GM12878 (cell line): ENCODE measurements at regions not wholly inside any gene's neighbourhood (a gene's known extent, or its start where the extent isn't known, plus 50 kb on each side); places are given as distances from the start of the nearest gene placed in this dataset.

ENCODE experiments used
- ATAC-seq: fragments of 200-7000 bp; cut with Tn5 transposase; 3 replicates; pipeline ENCODE4 v1.9.1; 2020; ENCODE audit warnings: mild to moderate bottlenecking, moderate library complexity
- BruUV-seq: library from RNA; stranded (reverse); fragments of 400-500 nt; replicated peaks from 2 replicates; lab custom pipeline; 2021; lab: Mats Ljungman, UMichigan
- CTCF ChIA-PET: fragments of 300-600 bp; sonication (Branson Sonifier 250); formaldehyde crosslinking; extraction: SDS; loops from one replicate; lab custom pipeline; 2021; ENCODE audit warnings: inconsistent platforms; lab: Yijun Ruan, JAX
- POLR2A ChIA-PET: fragments of 350-600 bp; formaldehyde crosslinking; extraction: SDS; loops from one replicate; lab custom pipeline; 2021; ENCODE audit warnings: inconsistent platforms; lab: Charles Lee
- RAD21 ChIA-PET: fragments of 300-600 bp; sonication (Branson Sonifier 250); formaldehyde crosslinking; loops from one replicate; lab custom pipeline; 2023; ENCODE audit warnings: antibody characterized with exemption; ENCODE audit not compliant: unreplicated experiment; lab: Charles Lee
- SMC1A ChIA-PET: fragments of 300-600 bp; sonication (Branson Sonifier 250); formaldehyde crosslinking; loops from one replicate; lab custom pipeline; 2023; ENCODE audit not compliant: unreplicated experiment, uncharacterized antibody; lab: Charles Lee
- DNase-seq: peaks from one replicate; pipeline ENCODE4 v3.0.0-alpha.2; 2011; ENCODE audit warnings: low read depth, low spot score
- FAIRE-seq: peaks from 3 replicates; lab custom pipeline; 2011; peaks lifted over from hg19 to GRCh38; lab: Jason Lieb, UNC
- H2AFZ ChIP-seq: 2 replicates; pipeline ENCODE4 v1.6.0; 2011; ENCODE audit warnings: low read depth, low read length, control low read depth; ENCODE audit not compliant: control insufficient read depth
- H3K27ac ChIP-seq: 2 replicates; pipeline ENCODE4 v1.5.1; 2011; ENCODE audit warnings: control low read depth; ENCODE audit not compliant: control insufficient read depth, insufficient read depth
- H3K27me3 ChIP-seq, 2 experiments: replicated peaks in 1 of 2; 2 replicates each; pipeline versions ENCODE4 v1.6.0 to v1.6.1; 2011; ENCODE audit warnings: low read length in 1 of 2; ENCODE audit not compliant: control insufficient read depth in 2 of 2, insufficient read depth in 2 of 2
- H3K36me3 ChIP-seq, 2 experiments: 2 replicates each; pipeline ENCODE4 v1.5.1; 2011; ENCODE audit warnings: low read length in 1 of 2; ENCODE audit not compliant: control insufficient read depth in 2 of 2, insufficient read depth in 2 of 2
- H3K4me1 ChIP-seq: 2 replicates; pipeline ENCODE4 v1.6.1; 2011; ENCODE audit warnings: mild to moderate bottlenecking, low read length, moderate library complexity, mixed read lengths; ENCODE audit not compliant: control insufficient read depth, insufficient read depth
- H3K4me2 ChIP-seq: 2 replicates; pipeline ENCODE4 v1.6.0; 2011; ENCODE audit warnings: control low read depth; ENCODE audit not compliant: control insufficient read depth, insufficient read depth
- H3K4me3 ChIP-seq: fragments of 200-600 bp; sonication (generic); 2 replicates; pipeline ENCODE4 v1.5.1; 2016
- H3K79me2 ChIP-seq: 2 replicates; pipeline ENCODE4 v1.6.0; 2011; ENCODE audit warnings: low read length; ENCODE audit not compliant: control insufficient read depth, insufficient read depth
- H3K9ac ChIP-seq: 2 replicates; pipeline ENCODE4 v1.8.0; 2011; ENCODE audit warnings: low read length, control low read depth, mixed read lengths; ENCODE audit not compliant: control insufficient read depth, insufficient read depth
- H3K9me3 ChIP-seq: replicated peaks from 3 replicates; pipeline ENCODE4 v1.5.1; 2011; ENCODE audit warnings: mild to moderate bottlenecking, low read length; ENCODE audit not compliant: control insufficient read depth, insufficient read depth
- H4K20me1 ChIP-seq: 2 replicates; pipeline ENCODE4 v1.6.0; 2011; ENCODE audit not compliant: control insufficient read depth, insufficient read depth
- CHD2 ChIP-seq: IDR thresholded peaks from 2 replicates; pipeline ENCODE4 v1.6.1; 2011; ENCODE audit warnings: low read depth, low read length, improper control_type of control experiment, borderline replicate concordance
- EGR1 ChIP-seq, 2 experiments: IDR thresholded peaks; 1 replicate in 1 of 2; 2 replicates in 1 of 2; pipeline ENCODE4 v1.6.1; 2011 to 2012; ENCODE audit warnings: low read depth in 2 of 2, low read length in 2 of 2, borderline replicate concordance in 1 of 2, mild to moderate bottlenecking in 1 of 2, moderate library complexity in 1 of 2
- IRF5 ChIP-seq: fragments of 450-650 bp; IDR thresholded peaks from 2 replicates; pipeline ENCODE4 v1.6.1; 2017; ENCODE audit warnings: borderline replicate concordance
- NR2F1 ChIP-seq: fragments of 450-650 bp; conservative IDR thresholded peaks from 2 replicates; pipeline ENCODE4 v1.6.1; 2017; ENCODE audit warnings: mild to moderate bottlenecking
- POLR2AphosphoS2 ChIP-seq: IDR thresholded peaks from 2 replicates; pipeline ENCODE4 v1.6.1; 2011; ENCODE audit warnings: low read depth, mild to moderate bottlenecking, low read length, improper control_type of control experiment, moderate library complexity
- RAD51 ChIP-seq: fragments of 450-650 bp; IDR thresholded peaks from 2 replicates; pipeline ENCODE4 v1.6.1; 2016; ENCODE audit warnings: moderate library complexity, mild to moderate bottlenecking, inconsistent platforms
- RBBP5 ChIP-seq: fragments of 200-600 bp; sonication (generic); conservative IDR thresholded peaks from 2 replicates; pipeline ENCODE4 v1.6.1; 2016
- RUNX3 ChIP-seq: IDR thresholded peaks from 2 replicates; pipeline ENCODE4 v1.6.1; 2012; ENCODE audit warnings: low read length, inconsistent platforms
- TBL1XR1 ChIP-seq: IDR thresholded peaks from 2 replicates; pipeline ENCODE4 v1.6.1; 2012; ENCODE audit warnings: low read depth, low read length, improper control_type of control experiment
- ZNF622 ChIP-seq: fragments of 450-650 bp; IDR thresholded peaks from 2 replicates; pipeline ENCODE4 v1.6.1; 2017; ENCODE audit warnings: mild to moderate bottlenecking, inconsistent platforms
- WGBS: methylation state at CpG from one replicate; pipeline ENCODE4 v1.1.6; 2016; ENCODE audit warnings: low lambda C conversion rate; ENCODE audit not compliant: insufficient replicate concordance, insufficient coverage; ENCODE audit errors: missing lambda C conversion rate; 5-methylcytosine and 5-hydroxymethylcytosine counted together
- in situ Hi-C: fragments of 300-500 bp; cut with MboI; formaldehyde crosslinking; loops from 9 replicates; pipeline ENCODE4 v1.14.3; 2018; ENCODE audit warnings: mixed read lengths
- intact Hi-C: fragments of 100-400 bp; cut with micrococcal nuclease; formaldehyde crosslinking; loops from one replicate; pipeline ENCODE4 v1.14.2; 2022; ENCODE audit not compliant: unreplicated experiment
- TF ChIP-seq, protein P1 (sequence below): IDR thresholded peaks from 2 replicates; pipeline ENCODE4 v1.6.1; 2012; ENCODE audit warnings: low read depth, low read length, improper control_type of control experiment
- TF ChIP-seq, protein P2 (sequence below): IDR thresholded peaks from 2 replicates; pipeline ENCODE4 v1.6.1; 2012; ENCODE audit warnings: mild to moderate bottlenecking, low read depth, low read length
- TF ChIP-seq, protein P3 (sequence below): fragments of 450-650 bp; formaldehyde crosslinking; IDR thresholded peaks from 2 replicates; pipeline ENCODE4 v1.4.0; 2020; ENCODE audit warnings: mild to moderate bottlenecking, moderate library complexity

DNA sequence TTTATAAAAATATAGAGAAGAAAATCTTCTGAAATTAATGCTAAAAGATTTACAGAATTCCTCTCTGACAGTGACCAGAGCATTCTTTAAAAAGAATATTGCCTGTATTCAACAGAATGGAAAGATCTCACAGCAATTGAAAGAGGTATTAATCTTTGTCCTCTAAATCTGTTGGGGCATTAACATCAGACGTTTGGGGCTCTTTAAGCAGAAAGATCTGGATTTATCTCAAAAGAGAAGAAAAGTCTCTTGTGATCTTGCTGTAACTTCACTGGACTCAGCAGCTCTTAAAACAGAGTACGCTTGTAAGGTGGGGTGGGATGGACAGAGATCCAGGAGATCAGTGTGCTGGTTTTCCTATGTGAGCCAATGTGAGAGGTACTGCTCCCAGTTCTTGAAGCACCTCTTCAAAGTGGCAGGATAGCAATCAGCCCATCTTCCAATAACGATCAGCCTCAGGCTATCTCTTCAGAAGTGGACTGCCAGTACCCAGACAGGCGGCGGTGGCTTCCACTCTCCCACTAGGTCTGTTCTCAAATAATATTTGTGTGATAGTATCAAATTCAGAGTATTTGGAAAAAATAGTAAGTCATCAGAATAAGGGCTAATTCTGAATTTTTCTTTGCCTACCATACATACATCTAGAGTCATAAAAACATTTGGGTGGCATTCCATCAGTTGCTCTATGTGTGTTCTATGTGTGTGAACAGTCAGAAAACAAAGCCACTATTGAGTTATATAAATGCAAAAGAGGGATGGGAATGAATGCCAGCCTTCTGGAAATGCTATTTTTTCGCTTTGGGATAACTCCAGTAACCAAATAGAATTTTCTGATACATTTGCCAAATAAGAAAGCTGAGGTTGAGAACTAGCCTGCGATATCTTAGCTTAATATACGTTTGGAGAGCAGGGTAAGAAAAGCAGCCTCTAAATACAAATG, 237.4 kb upstream of the RGS6 start:
- WGBS = 94% methylated on average over 8 of the region's 8 CpGs
- ATAC-seq (no peak), FAIRE-seq (no peak), DNase-seq (no peak)
- H3K27ac ChIP-seq = no peak overlapping the region
- intact Hi-C loops (no loop called here), in situ Hi-C loops (no loop called here)
- peaks cover 2 to 17% of the 10 kb centered on the region in 2 experiments for H3K36me3 ChIP-seq
- no peaks in the 10 kb centered on the region for H3K27me3 ChIP-seq
- ChIA-PET SMC1A (no interaction called here), CTCF (interaction anchor here (0.6 kb wide), 1 partner anchor 12 kb away, joined by 4 read pairs; no protein-coding TSS in a partner anchor), POLR2A (no interaction called here), RAD21 (no interaction called here)
- no peaks in the 10 kb centered on the region for H3K79me2 ChIP-seq
- no peak overlapping the region for H3K4me2 ChIP-seq
- no peak overlapping the region for H3K9ac ChIP-seq
- no peaks in the 10 kb centered on the region for H4K20me1 ChIP-seq
- H3K4me1 ChIP-seq = no peaks in the 10 kb centered on the region
- H3K4me3 ChIP-seq = no peak overlapping the region
- no peaks in the 10 kb centered on the region for H3K9me3 ChIP-seq
- no TSS peak for BruUV-seq
- H2AFZ ChIP-seq = no peak overlapping the region
- TF ChIP-seq, protein P1, sequence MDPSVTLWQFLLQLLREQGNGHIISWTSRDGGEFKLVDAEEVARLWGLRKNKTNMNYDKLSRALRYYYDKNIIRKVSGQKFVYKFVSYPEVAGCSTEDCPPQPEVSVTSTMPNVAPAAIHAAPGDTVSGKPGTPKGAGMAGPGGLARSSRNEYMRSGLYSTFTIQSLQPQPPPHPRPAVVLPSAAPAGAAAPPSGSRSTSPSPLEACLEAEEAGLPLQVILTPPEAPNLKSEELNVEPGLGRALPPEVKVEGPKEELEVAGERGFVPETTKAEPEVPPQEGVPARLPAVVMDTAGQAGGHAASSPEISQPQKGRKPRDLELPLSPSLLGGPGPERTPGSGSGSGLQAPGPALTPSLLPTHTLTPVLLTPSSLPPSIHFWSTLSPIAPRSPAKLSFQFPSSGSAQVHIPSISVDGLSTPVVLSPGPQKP = no peak
- TF ChIP-seq NR2F1 (no peak), TBL1XR1 (no peak), CHD2 (no peak), POLR2AphosphoS2 (no peak), IRF5 (no peak), EGR1 (IDR thresholded peaks at IDR 0.05; ENCODE audit: borderline replicate concordance in 1 of 2, low read depth in 2 of 2, low read length in 2 of 2) (no peak), RAD51 (no peak), RUNX3 (no peak), ZNF622 (no peak), RBBP5 (no peak)
- TF ChIP-seq, protein P2, sequence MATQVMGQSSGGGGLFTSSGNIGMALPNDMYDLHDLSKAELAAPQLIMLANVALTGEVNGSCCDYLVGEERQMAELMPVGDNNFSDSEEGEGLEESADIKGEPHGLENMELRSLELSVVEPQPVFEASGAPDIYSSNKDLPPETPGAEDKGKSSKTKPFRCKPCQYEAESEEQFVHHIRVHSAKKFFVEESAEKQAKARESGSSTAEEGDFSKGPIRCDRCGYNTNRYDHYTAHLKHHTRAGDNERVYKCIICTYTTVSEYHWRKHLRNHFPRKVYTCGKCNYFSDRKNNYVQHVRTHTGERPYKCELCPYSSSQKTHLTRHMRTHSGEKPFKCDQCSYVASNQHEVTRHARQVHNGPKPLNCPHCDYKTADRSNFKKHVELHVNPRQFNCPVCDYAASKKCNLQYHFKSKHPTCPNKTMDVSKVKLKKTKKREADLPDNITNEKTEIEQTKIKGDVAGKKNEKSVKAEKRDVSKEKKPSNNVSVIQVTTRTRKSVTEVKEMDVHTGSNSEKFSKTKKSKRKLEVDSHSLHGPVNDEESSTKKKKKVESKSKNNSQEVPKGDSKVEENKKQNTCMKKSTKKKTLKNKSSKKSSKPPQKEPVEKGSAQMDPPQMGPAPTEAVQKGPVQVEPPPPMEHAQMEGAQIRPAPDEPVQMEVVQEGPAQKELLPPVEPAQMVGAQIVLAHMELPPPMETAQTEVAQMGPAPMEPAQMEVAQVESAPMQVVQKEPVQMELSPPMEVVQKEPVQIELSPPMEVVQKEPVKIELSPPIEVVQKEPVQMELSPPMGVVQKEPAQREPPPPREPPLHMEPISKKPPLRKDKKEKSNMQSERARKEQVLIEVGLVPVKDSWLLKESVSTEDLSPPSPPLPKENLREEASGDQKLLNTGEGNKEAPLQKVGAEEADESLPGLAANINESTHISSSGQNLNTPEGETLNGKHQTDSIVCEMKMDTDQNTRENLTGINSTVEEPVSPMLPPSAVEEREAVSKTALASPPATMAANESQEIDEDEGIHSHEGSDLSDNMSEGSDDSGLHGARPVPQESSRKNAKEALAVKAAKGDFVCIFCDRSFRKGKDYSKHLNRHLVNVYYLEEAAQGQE = no peak
- TF ChIP-seq, protein P3, sequence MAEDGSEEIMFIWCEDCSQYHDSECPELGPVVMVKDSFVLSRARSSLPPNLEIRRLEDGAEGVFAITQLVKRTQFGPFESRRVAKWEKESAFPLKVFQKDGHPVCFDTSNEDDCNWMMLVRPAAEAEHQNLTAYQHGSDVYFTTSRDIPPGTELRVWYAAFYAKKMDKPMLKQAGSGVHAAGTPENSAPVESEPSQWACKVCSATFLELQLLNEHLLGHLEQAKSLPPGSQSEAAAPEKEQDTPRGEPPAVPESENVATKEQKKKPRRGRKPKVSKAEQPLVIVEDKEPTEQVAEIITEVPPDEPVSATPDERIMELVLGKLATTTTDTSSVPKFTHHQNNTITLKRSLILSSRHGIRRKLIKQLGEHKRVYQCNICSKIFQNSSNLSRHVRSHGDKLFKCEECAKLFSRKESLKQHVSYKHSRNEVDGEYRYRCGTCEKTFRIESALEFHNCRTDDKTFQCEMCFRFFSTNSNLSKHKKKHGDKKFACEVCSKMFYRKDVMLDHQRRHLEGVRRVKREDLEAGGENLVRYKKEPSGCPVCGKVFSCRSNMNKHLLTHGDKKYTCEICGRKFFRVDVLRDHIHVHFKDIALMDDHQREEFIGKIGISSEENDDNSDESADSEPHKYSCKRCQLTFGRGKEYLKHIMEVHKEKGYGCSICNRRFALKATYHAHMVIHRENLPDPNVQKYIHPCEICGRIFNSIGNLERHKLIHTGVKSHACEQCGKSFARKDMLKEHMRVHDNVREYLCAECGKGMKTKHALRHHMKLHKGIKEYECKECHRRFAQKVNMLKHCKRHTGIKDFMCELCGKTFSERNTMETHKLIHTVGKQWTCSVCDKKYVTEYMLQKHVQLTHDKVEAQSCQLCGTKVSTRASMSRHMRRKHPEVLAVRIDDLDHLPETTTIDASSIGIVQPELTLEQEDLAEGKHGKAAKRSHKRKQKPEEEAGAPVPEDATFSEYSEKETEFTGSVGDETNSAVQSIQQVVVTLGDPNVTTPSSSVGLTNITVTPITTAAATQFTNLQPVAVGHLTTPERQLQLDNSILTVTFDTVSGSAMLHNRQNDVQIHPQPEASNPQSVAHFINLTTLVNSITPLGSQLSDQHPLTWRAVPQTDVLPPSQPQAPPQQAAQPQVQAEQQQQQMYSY (CRISPR knock-in tag) = no peak
